Fibroblast of lung (primary cell): ENCODE measurements at regions not wholly inside any gene's neighbourhood (a gene's known extent, or its start where the extent isn't known, plus 50 kb on each side); places are given as distances from the start of the nearest gene placed in this dataset.
"Not testable (repeated sequence)": the region's sequence is repeated elsewhere in the genome, so short reads cannot be mapped to it uniquely, and the experiment has no call there.

Experiments used
- EZH2 ChIP-seq: IDR thresholded peaks from 2 replicates; pipeline ENCODE4 v1.5.1; 2012; ENCODE audit warnings: low read length, control low read depth, mild to moderate bottlenecking; ENCODE audit errors: missing control alignments
- TF ChIP-seq, protein P1 (sequence below), 2 donors: IDR thresholded peaks in 1 of 2; conservative IDR thresholded peaks in 1 of 2; 1 replicate in 1 of 2; 2 replicates in 1 of 2; pipeline ENCODE4 v1.5.1; 2011 to 2012; ENCODE audit warnings: low read length in 2 of 2, control low read depth in 1 of 2, inconsistent platforms in 1 of 2, low read depth in 1 of 2, mild to moderate bottlenecking in 1 of 2

DNA sequence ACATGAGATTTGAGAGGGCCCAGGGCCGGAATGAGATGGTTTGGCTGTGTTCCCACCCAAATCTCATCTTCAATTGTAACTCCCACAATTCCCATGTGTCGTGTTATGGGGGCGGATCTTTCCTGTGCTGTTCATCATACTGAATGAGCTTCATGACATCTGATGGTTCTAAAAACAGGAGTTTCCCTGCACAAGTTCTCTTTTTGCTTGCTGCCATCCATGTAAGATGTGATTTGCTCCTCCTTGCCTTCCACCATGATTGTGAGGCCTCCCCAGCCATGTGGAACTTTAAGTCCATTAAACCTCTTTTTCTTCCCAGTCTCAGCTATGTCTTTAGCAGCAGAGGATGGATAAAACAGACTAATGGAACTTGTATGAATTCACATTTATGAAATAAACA is 131.9 kb upstream of the ZC3H15 start:
- TF ChIP-seq, protein P1, sequence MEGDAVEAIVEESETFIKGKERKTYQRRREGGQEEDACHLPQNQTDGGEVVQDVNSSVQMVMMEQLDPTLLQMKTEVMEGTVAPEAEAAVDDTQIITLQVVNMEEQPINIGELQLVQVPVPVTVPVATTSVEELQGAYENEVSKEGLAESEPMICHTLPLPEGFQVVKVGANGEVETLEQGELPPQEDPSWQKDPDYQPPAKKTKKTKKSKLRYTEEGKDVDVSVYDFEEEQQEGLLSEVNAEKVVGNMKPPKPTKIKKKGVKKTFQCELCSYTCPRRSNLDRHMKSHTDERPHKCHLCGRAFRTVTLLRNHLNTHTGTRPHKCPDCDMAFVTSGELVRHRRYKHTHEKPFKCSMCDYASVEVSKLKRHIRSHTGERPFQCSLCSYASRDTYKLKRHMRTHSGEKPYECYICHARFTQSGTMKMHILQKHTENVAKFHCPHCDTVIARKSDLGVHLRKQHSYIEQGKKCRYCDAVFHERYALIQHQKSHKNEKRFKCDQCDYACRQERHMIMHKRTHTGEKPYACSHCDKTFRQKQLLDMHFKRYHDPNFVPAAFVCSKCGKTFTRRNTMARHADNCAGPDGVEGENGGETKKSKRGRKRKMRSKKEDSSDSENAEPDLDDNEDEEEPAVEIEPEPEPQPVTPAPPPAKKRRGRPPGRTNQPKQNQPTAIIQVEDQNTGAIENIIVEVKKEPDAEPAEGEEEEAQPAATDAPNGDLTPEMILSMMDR (conservative IDR thresholded peaks at IDR 0.05 in 1 of 2, IDR thresholded peaks at IDR 0.05 in 1 of 2; ENCODE audit: low read depth in 1 of 2, low read length in 2 of 2): not testable (repeated sequence)
- TF ChIP-seq EZH2: not testable (repeated sequence)
